ENCODE measurements at regions not wholly inside any gene's neighbourhood (a gene's known extent, or its start where the extent isn't known, plus 50 kb on each side); places are given as distances from the start of the nearest gene placed in this dataset.

DNA sequence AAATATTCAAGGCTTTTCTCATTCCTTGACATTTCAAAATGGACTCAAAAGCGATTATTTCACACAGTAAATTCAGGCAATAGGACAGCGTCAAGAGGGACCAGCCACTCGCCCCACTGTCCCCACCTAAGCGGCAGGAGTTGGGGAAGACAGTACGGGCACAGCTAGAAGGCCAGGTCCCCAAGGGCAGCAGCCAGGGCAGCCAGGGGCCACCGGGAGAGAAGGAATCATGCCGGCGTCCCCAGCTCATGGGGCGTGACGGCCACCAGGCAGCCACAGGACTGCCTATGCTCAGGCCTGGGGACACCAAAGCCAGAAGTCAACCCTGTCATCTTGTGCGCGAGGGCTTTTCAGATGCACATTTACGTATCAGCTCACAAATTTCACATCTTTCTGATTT, 225.7 kb upstream of the PPP2R2D start:
- H3K27me3 ChIP-seq (replicated peaks; ENCODE audit: insufficient read depth, low read depth, low read length, poor library complexity), result no peaks in the 10 kb centered on the region
- TF ChIP-seq EZH2 (IDR thresholded peaks at IDR 0.05; ENCODE audit: borderline replicate concordance, low read depth, low read length, poor library complexity, severe bottlenecking) (no peak), CTCF (conservative IDR thresholded peaks at IDR 0.05; ENCODE audit: low read depth, low read length) (no peak)
- BruUV-seq (replicated peaks), result no TSS peak
- DNase-seq (ENCODE audit: low spot score), result no peak
- ChIA-PET CTCF (no interaction called here), POLR2A (ENCODE audit: low non-redundant PET) (no interaction called here)
- no peak overlapping the region for H3K27ac ChIP-seq (ENCODE audit: low read depth, low read length, poor library complexity, severe bottlenecking)
- no peak overlapping the region for H3K4me3 ChIP-seq (ENCODE audit: low read depth, low read length, poor library complexity, severe bottlenecking)
- H3K9me3 ChIP-seq (ENCODE audit: low read depth, low read length, poor library complexity, severe bottlenecking), result no peaks in the 10 kb centered on the region
- no peaks in the 10 kb centered on the region for H3K36me3 ChIP-seq (ENCODE audit: insufficient read depth, low read length, poor library complexity, severe bottlenecking)
- intact Hi-C loops (cut with micrococcal nuclease; ENCODE audit: unreplicated experiment), result no loop called here
- no peaks in the 10 kb centered on the region for H3K4me1 ChIP-seq (ENCODE audit: insufficient read depth, low read length, poor library complexity, severe bottlenecking)

- DNase-seq (ENCODE audit: low spot score), result no peak
- H3K9me3 ChIP-seq (ENCODE audit: low read depth, low read length, poor library complexity, severe bottlenecking), result no peaks in the 10 kb centered on the region
- no peaks in the 10 kb centered on the region for H3K4me1 ChIP-seq (ENCODE audit: insufficient read depth, low read length, poor library complexity, severe bottlenecking)
- intact Hi-C loops (cut with micrococcal nuclease; ENCODE audit: unreplicated experiment), result no loop called here
- CTCF ChIA-PET, result no interaction called here
- H3K27me3 ChIP-seq (replicated peaks; ENCODE audit: insufficient read depth, low read depth, low read length, poor library complexity), result no peaks in the 10 kb centered on the region
- no peak overlapping the region for H3K4me3 ChIP-seq (ENCODE audit: low read depth, low read length, poor library complexity, severe bottlenecking)
- POLR2A ChIA-PET (ENCODE audit: low non-redundant PET), result no interaction called here
- TF ChIP-seq EZH2 (IDR thresholded peaks at IDR 0.05; ENCODE audit: borderline replicate concordance, low read depth, low read length, poor library complexity, severe bottlenecking) (no peak), CTCF (conservative IDR thresholded peaks at IDR 0.05; ENCODE audit: low read depth, low read length) (no peak)
- no peaks in the 10 kb centered on the region for H3K36me3 ChIP-seq (ENCODE audit: insufficient read depth, low read length, poor library complexity, severe bottlenecking)
- H3K27ac ChIP-seq (ENCODE audit: low read depth, low read length, poor library complexity, severe bottlenecking), result no peak overlapping the region
- BruUV-seq (replicated peaks), result no TSS peak
Observed at GRCh38 chr10:131676046-131676799, 224.6 kb upstream of the PPP2R2D start.

DNA sequence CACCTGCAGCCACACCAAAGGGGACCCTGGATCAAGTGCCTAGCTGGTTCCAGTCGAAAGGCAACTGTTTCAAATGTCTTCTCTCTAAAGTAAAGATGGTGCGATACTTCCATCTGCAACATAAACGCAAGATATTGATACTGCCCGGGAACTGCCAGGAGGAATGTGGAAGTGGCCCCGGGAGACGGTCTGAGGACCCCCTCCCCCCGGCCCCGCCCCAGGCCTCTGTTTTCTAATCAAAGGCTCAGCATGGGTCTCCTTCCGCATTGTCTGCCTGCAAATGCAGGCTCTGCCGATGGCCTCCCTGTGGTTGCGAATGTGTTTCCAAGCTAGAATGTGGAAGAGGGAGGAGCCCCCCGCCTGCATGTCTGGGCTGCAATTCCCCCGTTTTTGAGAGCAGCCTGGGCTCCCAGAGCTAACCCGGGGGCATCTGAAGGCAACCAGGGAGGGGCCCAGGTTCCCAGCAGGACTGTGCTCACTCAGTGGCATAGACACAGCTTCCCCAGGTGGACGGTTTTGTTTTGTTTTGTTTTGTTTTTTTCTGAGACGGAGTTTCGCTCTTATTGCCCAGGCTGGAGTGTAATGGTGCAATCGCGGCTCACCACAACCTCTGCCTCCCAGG, 223.9 kb upstream of the PPP2R2D start:
- H3K27me3 ChIP-seq (replicated peaks; ENCODE audit: insufficient read depth, low read depth, low read length, poor library complexity), result no peaks in the 10 kb centered on the region
- no peaks in the 10 kb centered on the region for H3K4me1 ChIP-seq (ENCODE audit: insufficient read depth, low read length, poor library complexity, severe bottlenecking)
- intact Hi-C loops (cut with micrococcal nuclease; ENCODE audit: unreplicated experiment), result no loop called here
- peak; percentile 24 for DNase-seq (ENCODE audit: low spot score)
- no peak overlapping the region for H3K4me3 ChIP-seq (ENCODE audit: low read depth, low read length, poor library complexity, severe bottlenecking)
- ChIA-PET CTCF (no interaction called here), POLR2A (ENCODE audit: low non-redundant PET) (no interaction called here)
- no peaks in the 10 kb centered on the region for H3K36me3 ChIP-seq (ENCODE audit: insufficient read depth, low read length, poor library complexity, severe bottlenecking)
- BruUV-seq (replicated peaks), result no TSS peak
- H3K27ac ChIP-seq (ENCODE audit: low read depth, low read length, poor library complexity, severe bottlenecking), result no peak overlapping the region
- H3K9me3 ChIP-seq (ENCODE audit: low read depth, low read length, poor library complexity, severe bottlenecking), result no peaks in the 10 kb centered on the region
- TF ChIP-seq CTCF (conservative IDR thresholded peaks at IDR 0.05; ENCODE audit: low read depth, low read length) (no peak), EZH2 (IDR thresholded peaks at IDR 0.05; ENCODE audit: borderline replicate concordance, low read depth, low read length, poor library complexity, severe bottlenecking) (no peak)
